Esophagus mucosa (tissue), 1 donor: ENCODE measurements at regions not wholly inside any gene's neighbourhood (a gene's known extent, or its start where the extent isn't known, plus 50 kb on each side); places are given as distances from the start of the nearest gene placed in this dataset.

ENCODE experiments used
- ATAC-seq: fragments of 200-7000 bp; cut with Tn5 transposase; one replicate; pipeline ENCODE4 v1.9.1; 2020
- donor health status: DM: yes; HTN: yes; CAD: no.

- ATAC-seq = no peak
These were observed 668.3 kb downstream of the GATA3 start for GRCh38 chr10:8722835-8723234.

GRCh38 chr10:8725343-8725742 is 670.9 kb downstream of the GATA3 start:
- ATAC-seq = no peak

DNA sequence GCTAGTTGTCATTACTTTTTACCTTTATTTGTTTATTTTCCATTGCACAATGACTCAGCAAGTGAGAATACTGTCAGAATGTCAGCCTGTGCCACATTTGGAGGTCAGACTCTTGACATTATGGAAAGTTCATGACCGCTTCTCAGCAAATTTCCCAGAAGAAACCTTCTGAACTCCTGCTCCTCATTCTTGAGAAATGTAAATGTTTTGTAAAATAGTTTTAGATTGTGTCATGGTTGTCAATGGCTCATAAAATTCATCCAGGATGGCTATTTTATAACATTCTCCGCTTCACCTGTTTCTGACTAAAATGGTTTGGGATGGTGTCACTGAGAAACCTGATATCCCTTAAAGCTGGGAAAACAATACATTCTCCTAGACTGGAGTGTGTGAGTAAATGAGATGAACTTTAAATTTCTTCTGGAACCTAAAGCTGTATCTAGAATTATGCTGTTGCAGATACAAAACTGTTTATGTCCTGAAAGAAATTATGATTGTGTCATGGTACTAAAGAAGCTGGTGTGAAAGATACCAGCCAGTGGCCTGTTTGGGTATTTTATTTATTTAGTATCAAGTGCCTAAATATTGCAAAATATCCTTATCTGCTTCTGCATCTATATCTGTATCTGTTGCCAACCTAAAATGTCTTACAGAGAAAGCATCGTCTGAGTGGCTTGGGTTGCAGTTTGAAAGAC is 671.7 kb downstream of the GATA3 start:
- ATAC-seq = no peak

- no peak for ATAC-seq
These were observed 672.2 kb downstream of the GATA3 start for GRCh38 chr10:8726779-8727084.

DNA sequence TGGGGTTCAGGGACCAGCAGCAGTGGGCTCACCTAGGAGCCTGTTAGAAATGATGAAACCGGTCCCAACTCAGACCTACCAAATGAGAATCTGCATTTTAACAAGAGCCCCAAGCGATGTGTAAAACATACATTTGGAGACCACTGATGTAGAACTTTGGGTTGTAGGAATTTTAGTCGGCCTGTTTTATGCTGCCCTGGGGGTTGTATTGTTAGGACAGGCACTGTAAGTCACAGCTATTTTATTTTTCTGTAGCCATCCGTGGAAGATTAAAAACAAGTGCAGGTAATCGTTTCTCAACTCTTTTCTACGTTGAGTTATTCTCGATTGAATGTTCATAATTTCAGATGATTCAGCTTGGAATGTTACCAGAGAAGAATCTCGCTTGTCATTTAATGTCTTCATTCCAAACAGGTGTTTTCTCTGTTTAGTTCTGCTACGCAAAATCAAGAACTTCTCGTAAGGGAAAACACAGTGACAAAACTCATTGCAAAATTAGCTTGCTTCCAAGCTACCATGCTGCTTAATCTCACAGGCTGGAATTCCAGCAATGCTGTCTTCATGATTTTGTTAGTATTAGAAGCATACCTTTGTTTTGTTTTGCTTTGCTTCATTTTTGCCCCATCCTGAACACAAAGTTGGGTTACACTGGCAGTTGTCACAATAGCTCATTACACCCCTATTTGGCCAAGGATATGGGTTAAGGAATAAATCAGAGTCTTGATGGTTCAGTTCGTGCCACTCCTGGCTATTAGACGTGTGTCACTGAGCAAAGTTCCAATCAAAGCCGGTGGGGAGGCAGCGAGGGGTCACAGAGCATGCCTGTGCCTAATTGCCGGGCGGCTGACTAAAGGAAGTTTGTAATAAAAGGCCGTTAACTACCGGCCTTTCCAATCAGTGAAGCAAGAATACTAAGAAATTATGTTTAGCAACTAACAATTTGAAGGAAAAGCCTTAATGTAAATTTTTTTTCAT is 676.9 kb downstream of the GATA3 start:
- no peak for ATAC-seq

GRCh38 chr10:8738987-8739386 is 684.5 kb downstream of the GATA3 start:
- no peak for ATAC-seq

DNA sequence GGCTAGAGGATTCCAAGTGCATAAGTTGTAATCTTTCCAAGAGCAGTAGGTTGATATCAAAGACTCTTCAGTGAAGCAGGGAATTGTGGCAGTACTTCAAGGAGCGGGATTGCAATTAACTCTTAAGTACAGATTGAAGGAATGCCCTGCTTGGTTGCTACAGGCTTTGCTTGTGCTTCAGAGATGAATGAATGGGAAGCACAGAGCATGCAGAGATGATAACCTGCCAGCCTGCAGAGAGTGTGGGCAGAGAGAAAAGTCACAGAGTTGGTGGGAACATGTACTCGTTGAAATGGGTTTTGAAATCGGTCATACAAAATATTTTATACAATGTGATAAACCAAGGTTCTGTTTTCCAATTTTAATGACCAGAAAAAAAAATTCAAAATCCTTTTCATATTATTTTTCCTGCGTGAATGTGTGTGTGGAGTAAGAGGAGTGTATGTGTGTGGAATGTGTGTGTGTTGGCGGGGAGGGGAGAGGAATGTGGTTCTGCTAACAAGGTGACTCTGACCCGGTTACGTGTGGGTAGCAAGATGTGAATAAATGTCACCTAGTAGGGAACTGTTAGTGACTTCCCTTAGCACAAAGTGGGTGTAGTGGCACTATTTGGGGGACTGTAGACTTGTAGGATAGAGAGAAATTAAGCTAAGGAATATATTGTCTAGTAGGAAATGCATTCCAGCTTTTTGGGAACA is 697.8 kb downstream of the GATA3 start:
- no peak for ATAC-seq

GRCh38 chr10:8758029-8758428 is 703.5 kb downstream of the GATA3 start:
- ATAC-seq = peak; percentile 59

GRCh38 chr10:8766899-8767298 is 712.4 kb downstream of the GATA3 start:
- ATAC-seq = no peak

DNA sequence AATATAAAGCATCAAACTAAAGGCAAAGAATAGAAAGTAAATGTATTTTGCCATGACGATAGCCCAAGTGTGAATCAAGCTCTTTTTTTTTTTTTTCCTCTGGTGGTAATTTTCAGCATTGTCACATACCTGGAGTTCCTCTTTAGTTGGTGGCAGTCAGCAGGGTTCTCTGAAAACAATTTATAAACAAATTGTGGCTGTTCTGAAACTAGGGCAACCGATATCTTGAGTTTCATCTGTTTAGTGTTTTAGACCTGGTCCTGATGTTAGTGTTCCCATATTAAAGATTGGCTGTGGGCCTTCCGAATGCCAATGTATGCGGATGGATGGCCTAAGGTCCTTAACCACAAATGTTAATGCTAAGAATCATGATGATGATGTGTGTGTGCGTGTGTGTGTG is 713.1 kb downstream of the GATA3 start:
- no peak for ATAC-seq

DNA sequence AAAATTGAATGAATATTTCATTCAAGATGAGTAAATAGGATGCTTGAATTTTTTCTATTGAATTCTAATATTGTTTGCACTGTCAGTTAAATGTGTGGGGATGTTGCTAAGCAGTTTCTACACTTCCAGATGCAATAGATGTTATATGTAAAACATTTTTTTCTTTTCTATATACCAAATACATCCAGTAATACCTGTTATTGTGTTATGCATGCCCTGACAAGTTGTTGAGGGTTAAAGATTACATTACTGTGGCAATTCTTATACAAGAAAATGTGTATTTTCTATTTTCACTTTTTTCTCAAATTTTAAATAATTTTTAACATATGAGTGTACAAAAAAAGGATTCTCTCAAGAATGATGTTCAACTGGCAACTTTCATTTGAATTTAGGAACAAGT is 713.9 kb downstream of the GATA3 start:
- no peak for ATAC-seq

GRCh38 chr10:8768852-8769251 is 714.4 kb downstream of the GATA3 start:
- no peak for ATAC-seq

- ATAC-seq = no peak
These were observed 722.6 kb downstream of the GATA3 start for GRCh38 chr10:8776926-8777622.

GRCh38 chr10:8778713-8779112 is 724.2 kb downstream of the GATA3 start:
- ATAC-seq = no peak

DNA sequence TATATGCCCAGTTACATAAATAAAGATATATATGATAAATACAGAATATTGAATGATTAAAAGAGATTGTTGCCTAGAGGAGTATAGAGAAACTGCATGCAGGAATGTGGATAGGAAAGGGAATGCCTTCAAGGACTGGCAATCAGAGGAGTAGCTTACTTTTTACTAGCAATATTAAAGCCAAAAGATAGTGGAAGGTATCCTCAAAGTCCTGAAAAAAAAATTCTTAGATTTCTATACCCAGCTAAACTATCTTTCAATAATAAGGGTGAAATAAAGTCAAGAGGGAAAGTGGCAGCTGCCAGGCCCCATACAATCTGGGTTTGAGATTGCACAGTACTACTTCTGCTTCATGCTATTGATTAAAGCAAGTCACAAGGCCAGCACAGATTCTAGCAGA is 733.2 kb downstream of the GATA3 start:
- no peak for ATAC-seq

DNA sequence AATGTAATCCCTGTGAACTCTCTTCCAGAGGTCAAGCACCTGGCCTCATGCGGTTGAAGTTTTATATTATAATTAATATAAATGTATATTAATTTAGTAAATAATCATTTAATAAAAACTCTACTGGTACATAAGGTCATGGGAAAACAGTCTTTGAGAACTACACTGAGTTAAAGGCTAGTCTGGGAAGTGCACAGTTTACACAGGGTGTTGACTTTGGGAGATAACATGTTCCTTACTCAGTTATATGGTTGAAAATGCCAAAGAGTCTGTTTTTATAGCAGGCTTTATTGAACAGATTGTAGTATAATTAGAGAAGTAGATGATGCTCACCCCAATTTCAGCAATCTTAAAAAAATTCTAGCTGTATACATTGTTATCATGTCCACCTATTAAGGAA is 735.9 kb downstream of the GATA3 start:
- no peak for ATAC-seq

GRCh38 chr10:8794860-8795259 is 740.4 kb downstream of the GATA3 start:
- ATAC-seq = no peak

GRCh38 chr10:8800426-8800825 is 745.9 kb downstream of the GATA3 start:
- no peak for ATAC-seq

DNA sequence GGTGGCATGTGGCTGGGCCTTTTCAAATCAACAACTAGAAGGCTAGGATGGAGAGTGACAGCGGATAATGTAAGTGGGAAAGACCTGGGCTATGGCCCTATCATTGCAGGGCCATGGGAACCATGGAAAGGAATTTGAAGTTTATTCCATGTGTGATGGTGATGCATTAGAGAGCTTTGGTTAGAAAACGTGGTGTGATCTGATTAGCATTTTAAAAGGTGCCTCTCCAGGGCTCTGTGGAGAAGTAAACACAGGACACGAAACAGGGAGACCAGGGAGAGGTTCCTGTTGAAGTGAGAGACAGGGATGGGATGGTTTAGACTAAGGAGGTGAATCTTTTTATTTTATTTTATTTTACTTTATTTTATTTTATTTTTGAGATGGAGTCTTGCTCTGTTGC is 749.5 kb downstream of the GATA3 start:
- no peak for ATAC-seq

- ATAC-seq = no peak
These were observed 756.2 kb downstream of the GATA3 start for GRCh38 chr10:8810677-8811076.

- no peak for ATAC-seq
These were observed 756.7 kb downstream of the GATA3 start for GRCh38 chr10:8811201-8811600.

DNA sequence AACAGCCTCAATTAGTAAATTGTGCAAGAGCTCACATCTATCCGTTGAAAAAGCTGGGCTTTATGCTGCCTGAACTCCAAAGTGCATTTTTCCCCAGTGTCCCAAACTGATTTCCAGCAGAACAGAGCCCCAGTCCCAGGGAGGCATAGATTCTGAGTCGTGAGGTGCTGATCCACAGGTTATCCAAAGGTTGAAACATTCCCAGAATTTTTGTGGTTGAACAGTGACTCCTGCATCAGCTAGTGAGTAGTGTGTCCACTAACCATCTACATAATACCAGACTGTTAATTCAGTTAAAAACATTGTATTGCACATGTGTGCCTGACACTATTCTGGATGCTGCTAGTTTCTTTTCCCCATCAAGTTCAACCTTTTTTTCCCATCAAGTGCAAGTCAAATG is 761.5 kb downstream of the GATA3 start:
- ATAC-seq = no peak

DNA sequence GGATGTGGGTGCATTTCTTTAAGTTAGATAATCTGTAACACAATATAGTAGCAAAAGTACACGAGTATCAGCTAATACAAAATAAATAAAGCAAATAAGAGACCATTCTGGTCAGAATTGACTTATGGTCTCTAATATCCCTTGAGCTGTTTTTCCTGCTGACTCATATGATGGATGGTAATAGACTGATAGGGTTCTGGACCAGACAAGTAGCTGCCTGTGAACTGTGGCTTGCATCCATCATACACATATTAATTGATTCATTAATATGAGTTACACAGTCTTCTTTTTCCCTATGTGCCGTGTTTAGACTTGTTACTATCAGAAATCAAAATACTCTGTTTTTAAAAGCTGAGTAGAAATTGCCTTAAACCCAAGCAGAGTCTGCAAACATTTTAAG is 762.8 kb downstream of the GATA3 start:
- peak; percentile 93 for ATAC-seq
